ENCODE measurements at regions not wholly inside any gene's neighbourhood (a gene's known extent, or its start where the extent isn't known, plus 50 kb on each side); places are given as distances from the start of the nearest gene placed in this dataset.
A peak's percentile ranks its signal among the peaks of the same experiment; 100 is the strongest.

DNA sequence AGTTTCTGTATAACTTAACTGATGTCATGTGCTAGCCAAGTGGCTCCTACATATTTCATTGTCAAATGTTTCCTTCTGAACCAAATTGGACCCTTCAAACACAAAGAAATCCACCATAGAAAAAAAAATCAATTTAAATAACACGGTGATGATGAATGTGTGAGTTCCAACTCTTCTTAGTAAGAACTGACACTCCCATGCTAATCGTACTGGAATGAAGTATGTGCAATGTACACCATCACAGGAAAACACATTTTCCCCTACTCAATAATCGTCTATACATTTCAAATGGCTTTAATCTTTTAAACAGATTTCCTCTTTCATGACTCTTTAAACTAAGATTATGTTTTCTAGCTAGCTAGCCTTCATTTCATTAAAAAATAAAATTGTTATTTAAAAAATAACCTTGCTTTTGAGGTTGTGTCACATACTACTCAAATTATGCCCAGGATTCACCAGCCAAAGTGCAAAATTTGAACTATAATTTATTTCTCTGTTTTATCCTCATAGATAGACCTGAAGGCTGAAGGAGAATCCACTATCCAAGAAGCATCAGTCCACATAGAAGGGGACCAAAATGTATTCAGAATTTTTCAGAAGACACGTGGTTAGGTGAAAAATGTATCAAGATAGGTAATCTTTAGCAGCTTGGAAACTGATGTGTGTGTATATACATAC lies 131.0 kb upstream of the ITGA1 start:
- H3K4me3 ChIP-seq (replicated peaks in 1 of 2; ENCODE audit: low read depth in 2 of 2, low read length in 2 of 2): no peak overlapping the region
- DNase-seq (ENCODE audit: low read depth in 2 of 2): no peak
- TF ChIP-seq, protein P1, sequence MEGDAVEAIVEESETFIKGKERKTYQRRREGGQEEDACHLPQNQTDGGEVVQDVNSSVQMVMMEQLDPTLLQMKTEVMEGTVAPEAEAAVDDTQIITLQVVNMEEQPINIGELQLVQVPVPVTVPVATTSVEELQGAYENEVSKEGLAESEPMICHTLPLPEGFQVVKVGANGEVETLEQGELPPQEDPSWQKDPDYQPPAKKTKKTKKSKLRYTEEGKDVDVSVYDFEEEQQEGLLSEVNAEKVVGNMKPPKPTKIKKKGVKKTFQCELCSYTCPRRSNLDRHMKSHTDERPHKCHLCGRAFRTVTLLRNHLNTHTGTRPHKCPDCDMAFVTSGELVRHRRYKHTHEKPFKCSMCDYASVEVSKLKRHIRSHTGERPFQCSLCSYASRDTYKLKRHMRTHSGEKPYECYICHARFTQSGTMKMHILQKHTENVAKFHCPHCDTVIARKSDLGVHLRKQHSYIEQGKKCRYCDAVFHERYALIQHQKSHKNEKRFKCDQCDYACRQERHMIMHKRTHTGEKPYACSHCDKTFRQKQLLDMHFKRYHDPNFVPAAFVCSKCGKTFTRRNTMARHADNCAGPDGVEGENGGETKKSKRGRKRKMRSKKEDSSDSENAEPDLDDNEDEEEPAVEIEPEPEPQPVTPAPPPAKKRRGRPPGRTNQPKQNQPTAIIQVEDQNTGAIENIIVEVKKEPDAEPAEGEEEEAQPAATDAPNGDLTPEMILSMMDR (IDR thresholded peaks at IDR 0.05; ENCODE audit: low read depth, low read length): no peak

DNA sequence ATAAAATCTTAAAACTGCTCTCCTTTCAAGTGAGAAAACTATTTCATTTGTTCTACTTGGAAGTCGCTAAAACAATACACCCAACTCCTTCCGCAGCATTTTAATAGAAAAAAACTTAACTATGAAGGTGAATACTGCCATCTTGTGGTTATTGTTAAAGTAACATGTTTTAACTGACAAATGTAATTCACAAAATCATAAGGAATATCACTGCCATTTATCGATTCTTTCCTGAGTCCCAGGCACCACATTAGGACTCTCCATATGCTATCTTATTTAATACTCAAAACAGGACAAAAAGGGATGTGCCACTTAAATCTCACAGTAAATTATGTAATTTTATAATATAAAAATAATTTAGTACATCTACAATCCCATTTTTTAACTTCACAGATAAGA lies 130.5 kb upstream of the ITGA1 start:
- H3K4me3 ChIP-seq (replicated peaks in 1 of 2; ENCODE audit: low read depth in 2 of 2, low read length in 2 of 2): no peak overlapping the region
- DNase-seq (ENCODE audit: low read depth in 2 of 2): peak; percentile 69 to 74

DNA sequence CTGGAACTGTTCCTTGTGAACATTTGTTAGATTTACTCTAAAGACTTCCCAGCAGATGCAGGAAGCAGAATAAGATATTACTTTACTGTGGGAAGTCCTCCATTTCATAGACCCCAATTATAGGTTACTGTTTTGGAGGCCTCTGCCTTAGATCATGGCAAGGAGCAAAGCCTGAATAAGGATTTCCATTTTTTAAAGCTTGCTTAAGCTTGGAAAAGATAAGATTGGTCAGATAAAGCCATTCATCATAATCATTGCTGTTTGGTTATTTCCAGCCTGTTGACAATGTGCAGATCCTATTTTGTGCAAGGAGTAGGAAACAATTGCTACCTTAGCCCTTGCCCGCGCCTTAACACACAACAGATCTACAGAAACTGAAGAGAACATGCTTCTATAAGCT lies 129.5 kb upstream of the ITGA1 start:
- no peak for DNase-seq (ENCODE audit: low read depth in 2 of 2)
- no peak overlapping the region for H3K4me3 ChIP-seq (replicated peaks in 1 of 2; ENCODE audit: low read depth in 2 of 2, low read length in 2 of 2)
- TF ChIP-seq, protein P1 (IDR thresholded peaks at IDR 0.05; ENCODE audit: low read depth, low read length): no peak

More for the DNA sequence above, 130.5 kb upstream of the ITGA1 start:
- TF ChIP-seq, protein P1 (IDR thresholded peaks at IDR 0.05; ENCODE audit: low read depth, low read length): peak; percentile 24

DNA sequence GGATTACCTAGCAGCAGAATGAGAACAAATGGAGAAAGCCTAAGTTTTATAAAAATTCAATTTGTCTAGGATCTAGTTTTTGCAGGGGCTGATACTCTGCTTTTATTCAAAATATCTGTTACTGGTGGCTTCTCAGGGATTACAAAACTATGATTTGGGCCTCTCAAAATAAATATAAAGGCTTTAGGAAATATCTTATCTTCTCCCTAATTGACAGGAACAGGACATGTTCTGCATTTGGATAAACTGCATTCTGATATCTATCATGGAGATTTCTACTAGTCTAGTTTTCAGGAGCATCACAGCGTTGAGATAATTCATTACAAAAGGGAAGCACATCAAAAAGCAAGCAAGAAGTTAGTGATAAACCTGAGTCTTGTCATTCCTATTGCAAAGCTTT lies 127.1 kb upstream of the ITGA1 start:
- no peak for DNase-seq (ENCODE audit: low read depth in 2 of 2)
- no peak overlapping the region for H3K4me3 ChIP-seq (replicated peaks in 1 of 2; ENCODE audit: low read depth in 2 of 2, low read length in 2 of 2)
- TF ChIP-seq, protein P1 (IDR thresholded peaks at IDR 0.05; ENCODE audit: low read depth, low read length): no peak

DNA sequence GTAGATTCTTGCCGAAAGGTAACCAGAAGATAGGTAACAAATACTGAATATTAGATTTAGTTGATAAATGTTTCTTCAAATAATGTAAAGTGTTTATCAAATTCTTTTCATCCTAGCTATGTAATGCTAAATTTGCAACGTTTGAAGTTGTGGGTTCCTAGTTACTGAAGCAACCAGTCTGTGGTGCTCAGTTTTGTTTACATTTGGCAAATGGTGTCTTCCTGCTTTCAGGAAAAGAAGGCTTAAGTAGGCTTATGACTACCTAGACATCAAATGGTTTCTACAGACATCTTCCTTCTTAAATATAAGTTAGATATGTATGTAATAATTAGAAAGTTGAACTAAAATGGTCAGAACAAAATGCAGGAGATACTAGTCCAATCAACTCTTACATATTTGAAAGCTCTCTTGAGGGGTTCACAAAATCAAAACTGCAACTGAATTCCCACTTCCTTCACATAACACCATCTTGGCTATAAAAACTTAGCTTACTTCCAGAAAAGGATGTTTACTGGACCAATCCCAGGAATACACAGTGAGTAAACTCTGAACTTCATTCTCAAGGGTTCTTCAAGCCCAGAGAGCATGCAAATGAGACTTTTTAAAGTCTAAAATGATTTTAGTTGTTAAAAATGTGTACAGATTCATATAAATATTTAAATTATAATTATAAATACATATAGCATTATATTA lies 125.7 kb upstream of the ITGA1 start:
- DNase-seq (ENCODE audit: low read depth in 2 of 2): no peak
- TF ChIP-seq, protein P1 (IDR thresholded peaks at IDR 0.05; ENCODE audit: low read depth, low read length): no peak
- H3K4me3 ChIP-seq (replicated peaks in 1 of 2; ENCODE audit: low read depth in 2 of 2, low read length in 2 of 2): no peak overlapping the region

DNA sequence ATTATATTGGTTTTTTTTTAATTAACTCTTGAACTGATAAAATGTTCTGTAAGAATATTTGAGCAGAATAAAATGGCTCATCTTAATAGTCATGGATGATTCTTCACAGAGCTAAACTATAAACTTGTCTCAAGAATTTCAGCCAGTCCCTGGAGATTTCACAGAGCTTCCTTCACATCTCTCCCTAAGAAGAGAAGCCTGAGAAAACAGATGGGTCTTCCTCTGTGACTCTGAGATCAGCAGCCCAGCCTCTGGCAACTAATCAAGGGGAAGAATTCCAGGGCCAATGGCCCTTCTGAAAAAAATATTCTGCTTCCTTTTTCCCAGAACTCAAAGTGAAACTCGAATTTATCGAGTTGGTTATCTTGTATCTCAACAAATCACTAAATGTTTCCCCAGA lies 122.2 kb upstream of the ITGA1 start:
- peak; percentile 32 to 77 for DNase-seq (ENCODE audit: low read depth in 2 of 2)
- no peak overlapping the region for H3K4me3 ChIP-seq (replicated peaks in 1 of 2; ENCODE audit: low read depth in 2 of 2, low read length in 2 of 2)
- TF ChIP-seq, protein P1 (IDR thresholded peaks at IDR 0.05; ENCODE audit: low read depth, low read length): no peak
